GDM1 (cell line): ENCODE measurements at regions not wholly inside any gene's neighbourhood (a gene's known extent, or its start where the extent isn't known, plus 50 kb on each side); places are given as distances from the start of the nearest gene placed in this dataset.
"Not testable (repeated sequence)": the region's sequence is repeated elsewhere in the genome, so short reads cannot be mapped to it uniquely, and the experiment has no call there.

ENCODE experiments used
- DNase-seq: peaks from one replicate; lab custom pipeline; 2025; lab: John Stamatoyannopoulos, UW

DNA sequence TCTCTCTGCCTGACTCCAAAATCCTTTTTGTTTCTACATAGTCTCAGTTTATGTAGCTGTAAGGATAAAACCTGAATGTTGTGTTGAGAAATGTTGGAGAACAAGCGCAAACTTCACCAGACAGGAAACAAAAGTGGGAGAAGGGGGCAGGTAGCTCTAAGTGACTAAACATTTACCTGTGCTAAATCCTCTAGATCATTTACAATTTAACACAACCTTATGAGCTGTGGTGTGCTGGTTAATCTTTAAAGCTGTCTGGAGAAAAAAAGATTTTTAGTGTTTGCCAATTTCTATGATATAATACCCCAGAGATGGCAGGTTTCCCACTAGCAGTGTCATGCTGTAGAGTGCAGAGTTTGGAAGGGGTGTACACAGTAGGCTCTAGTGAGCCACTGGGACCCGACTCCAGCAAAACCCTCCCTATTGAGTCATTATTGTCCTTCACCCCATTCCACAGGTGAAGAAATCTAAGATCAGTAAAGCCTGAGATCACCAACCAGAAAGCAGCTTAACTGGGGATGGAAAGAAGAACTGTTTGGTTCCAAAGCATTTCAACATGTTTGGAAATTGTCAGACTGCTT, 992.0 kb downstream of the DCDC2C start:
- DNase-seq = no peak

DNA sequence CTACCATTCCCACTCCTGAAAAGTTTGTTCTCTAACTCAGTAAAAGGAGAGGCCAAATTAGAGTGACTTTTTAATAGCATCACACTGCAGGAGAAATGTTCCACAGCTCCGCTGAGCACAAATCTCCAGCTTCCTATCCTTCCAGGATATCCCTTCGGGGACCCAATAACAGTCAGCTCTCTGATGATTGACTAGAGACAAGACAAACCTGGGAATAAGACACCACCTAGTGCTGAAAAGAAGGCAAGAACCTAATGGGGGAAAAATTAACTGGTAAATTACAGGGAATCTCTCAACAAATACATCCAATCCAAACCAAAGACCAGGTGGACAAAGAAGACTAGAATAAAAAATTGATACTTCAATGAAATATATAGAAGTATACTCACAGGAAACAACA, 977.1 kb upstream of the SOX11 start:
- no peak for DNase-seq

- DNase-seq = no peak
These were observed 973.4 kb upstream of the SOX11 start for GRCh38 chr2:4718777-4719176.

DNA sequence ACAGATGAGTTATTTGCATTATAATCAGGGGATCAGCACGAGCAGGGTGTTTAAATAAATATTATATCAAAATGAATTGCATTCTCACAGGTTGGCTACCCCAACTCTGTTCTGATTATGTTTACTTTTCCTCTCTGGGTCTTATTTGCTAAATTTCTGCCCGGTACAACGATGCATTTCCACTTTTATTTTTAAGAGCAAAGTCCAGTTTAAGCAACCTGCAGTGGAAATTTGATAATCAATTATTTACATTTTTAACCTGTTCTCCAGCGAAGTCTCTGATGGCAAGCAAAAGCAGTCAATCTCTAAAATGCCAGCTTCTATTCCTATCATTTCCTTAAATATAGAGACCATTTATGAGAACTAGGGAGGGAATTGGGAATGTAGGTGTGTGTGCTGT, 966.6 kb upstream of the SOX11 start:
- DNase-seq = no peak

DNA sequence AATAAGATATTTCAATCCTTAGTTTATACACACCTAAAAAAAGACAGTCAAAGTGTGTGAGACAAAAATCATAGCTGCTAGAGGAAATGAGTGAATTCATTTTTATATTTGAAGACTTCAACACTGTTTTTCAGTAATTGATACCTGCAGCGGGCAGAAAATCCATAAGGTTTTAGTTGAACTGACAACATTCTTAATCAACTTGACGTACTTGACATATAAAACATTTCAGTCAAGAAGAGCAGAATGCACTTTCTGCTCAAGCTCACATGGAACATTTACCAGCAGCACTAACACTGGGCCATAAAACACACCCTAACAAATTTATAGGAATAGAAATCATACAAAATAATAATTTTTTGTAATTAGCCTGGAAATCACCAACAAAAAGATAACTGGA, 959.6 kb upstream of the SOX11 start:
- DNase-seq = no peak

DNA sequence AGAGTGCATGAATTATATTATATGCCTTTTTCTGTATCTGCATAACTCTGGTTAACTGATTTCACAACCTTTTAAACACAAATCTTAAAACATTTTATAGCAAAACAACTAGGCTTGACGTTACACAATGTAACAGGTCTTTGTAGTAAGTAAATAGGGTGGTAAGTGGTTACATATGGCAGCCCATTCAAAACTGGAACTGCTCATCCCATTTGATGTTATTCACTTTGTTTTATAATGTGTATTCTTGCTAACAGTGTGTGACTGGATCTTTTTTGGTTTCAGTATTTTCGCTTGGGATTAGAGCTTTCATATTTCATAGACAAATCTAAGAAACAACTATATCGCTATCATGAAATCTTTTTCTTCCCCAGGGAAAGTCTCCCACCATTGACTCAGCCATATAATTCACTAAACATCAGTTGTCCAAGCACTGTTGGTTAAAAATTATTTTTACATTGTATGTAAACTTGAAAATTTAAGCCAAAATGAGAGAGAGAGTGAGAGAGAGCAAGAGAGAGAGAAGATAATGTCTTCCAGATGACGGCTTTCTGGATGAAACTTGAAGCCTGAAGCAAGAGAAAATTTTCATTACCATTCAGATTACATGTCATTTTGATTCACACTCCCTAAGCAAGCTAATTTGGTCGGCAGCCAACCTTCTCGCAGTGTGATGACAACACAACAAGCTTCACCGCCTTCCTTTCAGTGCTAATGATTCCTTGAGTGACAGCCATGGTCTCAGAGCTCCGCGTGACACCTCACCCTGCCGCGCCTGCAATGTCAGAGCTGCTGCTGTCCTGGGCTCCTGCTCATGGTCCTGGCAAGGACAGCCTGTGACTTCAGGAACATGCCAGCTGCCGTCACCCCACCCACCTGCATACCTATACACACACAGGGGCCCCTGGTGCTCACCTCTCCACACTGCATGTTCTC, 946.9 kb upstream of the SOX11 start:
- no peak for DNase-seq

- no peak for DNase-seq
These were observed 938.5 kb upstream of the SOX11 start for GRCh38 chr2:4753721-4754120.

DNA sequence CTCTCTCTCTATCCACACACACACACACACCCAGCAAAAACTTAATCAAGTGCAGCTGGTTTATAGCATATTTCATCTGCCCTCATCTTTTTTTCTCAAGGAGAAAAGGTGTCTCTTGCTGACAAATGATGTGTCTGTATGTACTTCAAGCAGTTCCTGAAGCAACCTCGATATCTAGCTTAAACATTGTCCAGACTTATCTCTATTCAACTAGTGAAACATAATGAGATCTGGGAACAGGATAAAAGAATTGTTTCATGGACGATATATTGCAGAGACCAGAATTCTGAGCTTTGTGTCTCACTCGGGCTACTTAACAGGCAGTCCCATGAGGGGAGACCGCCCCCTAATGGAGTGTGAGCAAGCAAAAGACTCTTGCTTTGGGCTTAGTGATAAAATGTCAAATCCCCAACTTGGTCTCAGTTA, 929.2 kb upstream of the SOX11 start:
- no peak for DNase-seq

DNA sequence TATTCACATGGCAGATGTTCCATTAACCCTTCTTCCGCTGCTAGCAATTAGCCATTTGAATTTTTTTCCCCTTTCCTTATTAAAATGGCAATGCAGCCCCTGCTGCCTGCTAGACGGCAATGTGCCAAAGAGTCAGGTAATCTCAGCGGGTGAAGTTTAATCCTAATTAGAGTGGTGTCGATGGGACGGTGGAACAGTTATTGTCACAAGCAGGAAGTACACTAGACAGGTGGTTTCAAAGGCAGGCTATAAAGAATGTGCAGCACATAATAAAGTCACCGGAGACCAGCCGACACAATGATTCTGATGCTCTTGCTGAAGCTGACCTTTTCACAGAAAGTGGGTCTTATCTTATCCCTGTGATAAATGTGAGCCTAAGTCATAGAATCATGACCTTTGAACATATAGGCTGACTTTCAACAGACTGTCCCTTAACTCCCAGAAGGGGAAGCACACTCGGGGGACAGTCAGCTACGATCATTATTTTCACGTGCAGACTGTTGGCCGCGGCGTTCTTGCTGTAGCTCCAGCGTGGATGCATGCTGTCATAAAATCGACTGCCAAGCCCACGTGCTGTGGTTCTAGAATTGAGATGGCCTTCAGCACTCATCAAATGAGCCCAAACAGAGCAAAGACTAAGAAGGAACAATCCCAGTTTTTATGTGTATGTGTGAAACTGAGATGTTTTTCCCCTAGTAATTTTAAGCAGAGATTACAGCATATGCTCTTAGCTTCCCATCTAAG, 926.2 kb upstream of the SOX11 start:
- no peak for DNase-seq

DNA sequence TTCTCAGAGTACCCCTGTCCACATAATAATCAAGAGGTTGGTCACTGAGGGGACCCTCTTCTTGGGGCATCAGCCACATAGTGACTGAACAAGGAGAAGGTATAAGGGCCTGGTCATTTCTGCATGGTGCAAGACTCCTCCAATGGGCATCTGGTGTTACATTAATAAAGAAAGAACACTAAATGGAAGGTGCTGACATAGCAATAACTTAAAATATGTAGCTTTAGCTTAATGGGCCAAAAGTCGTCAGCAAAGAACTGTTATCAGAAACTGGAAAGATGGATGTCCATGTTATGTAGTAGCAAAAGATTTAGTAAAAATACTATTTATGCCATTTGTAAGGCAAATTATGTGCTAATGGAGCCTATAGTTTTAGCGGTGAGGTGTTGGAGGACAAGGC, 916.5 kb upstream of the SOX11 start:
- DNase-seq = no peak

DNA sequence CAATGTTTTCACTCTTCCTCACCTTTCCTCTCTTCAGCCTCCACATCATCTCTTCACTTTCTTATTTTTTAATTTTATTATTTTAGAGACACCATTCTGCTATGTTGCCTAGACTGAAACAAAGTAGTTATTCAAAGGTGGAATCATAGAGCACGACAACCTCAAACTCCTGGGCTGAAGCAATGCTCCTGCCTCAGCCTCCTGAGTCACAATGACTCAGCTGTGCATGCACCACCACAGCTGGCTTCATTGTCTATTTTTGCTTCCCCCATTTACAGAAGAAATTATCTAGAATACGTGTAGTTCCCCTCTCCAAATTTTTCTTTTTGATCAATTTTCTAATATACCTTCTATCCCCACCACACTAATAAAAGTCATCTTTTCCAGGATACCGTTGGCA, 911.5 kb upstream of the SOX11 start:
- DNase-seq = no peak

- no peak for DNase-seq
These were observed 909.5 kb upstream of the SOX11 start for GRCh38 chr2:4782647-4783046.

DNA sequence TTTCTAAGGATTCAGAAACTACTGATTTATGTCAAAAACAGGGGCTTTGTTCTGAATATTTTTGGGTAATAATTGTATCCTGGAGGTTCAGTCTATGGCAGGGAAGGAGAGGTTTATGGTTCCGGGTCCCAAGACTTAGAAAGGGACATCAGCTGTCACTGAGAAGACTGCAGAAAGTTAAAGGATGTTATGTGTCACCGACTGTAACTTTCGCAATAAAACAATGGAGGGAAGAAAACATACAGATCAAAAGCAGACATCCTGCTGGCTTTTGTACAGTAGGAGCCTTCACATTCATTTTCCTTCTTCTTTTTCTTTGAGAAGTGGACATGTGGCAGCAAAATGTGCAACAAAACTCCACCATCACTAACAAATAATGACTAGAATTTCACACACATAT, 900.7 kb upstream of the SOX11 start:
- DNase-seq = no peak

- DNase-seq = no peak
These were observed 900.1 kb upstream of the SOX11 start for GRCh38 chr2:4792126-4792525.

DNA sequence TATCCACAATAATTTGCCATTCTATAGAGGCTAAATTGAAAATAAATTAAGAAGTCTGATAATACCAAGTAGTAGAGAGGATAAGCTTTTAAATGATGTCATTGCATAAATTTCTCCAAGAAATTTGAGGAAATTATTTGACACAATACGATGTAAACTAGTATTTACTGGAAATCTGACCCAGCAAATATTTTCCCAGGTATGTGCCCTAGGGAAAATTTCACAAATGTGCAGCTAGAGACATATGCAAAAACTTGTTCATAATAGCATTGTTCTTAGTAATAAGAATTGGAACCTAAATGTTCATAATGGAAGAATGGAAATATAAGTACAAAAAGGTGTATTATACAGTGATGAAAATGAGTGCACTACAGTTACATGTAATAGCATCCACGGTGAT, 888.8 kb upstream of the SOX11 start:
- DNase-seq = no peak

GRCh38 chr2:4814137-4814536, 878.0 kb upstream of the SOX11 start:
- DNase-seq = not testable (repeated sequence)

- no peak for DNase-seq
These were observed 864.3 kb upstream of the SOX11 start for GRCh38 chr2:4827836-4828235.

- DNase-seq = no peak
These were observed 863.4 kb upstream of the SOX11 start for GRCh38 chr2:4828682-4829374.

- no peak for DNase-seq
These were observed 860.4 kb upstream of the SOX11 start for GRCh38 chr2:4831751-4832150.

- DNase-seq = no peak
These were observed 859.5 kb upstream of the SOX11 start for GRCh38 chr2:4832642-4833041.

DNA sequence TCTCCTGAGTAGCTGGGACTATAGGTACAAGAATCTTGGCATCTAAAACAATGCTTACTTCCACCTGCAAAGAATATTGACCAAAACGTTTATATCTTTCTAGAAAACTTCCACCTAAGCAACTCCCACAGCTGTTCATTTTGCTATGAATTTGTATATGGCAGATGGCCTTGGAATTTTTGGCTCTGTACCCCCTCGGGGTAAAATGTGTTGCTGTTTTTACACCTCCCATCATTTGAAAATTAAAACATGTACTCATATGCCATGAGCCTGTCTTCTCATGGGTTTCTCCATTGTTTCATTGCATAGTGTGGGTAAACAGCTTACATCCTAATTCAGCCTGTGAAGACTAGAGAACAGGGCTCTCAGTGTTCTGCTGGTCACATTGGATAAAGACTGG, 853.6 kb upstream of the SOX11 start:
- DNase-seq = no peak

GRCh38 chr2:4840791-4841190, 851.4 kb upstream of the SOX11 start:
- DNase-seq = no peak
